GM19238 (cell line): ENCODE measurements at regions not wholly inside any gene's neighbourhood (a gene's known extent, or its start where the extent isn't known, plus 50 kb on each side); places are given as distances from the start of the nearest gene placed in this dataset.
"Not testable (repeated sequence)": the region's sequence is repeated elsewhere in the genome, so short reads cannot be mapped to it uniquely, and the experiment has no call there.

Source experiments
- DNase-seq: peaks from one replicate; pipeline ENCODE4 v3.0.0; 2011; ENCODE audit warnings: low spot score; ENCODE audit not compliant: insufficient read length

DNA sequence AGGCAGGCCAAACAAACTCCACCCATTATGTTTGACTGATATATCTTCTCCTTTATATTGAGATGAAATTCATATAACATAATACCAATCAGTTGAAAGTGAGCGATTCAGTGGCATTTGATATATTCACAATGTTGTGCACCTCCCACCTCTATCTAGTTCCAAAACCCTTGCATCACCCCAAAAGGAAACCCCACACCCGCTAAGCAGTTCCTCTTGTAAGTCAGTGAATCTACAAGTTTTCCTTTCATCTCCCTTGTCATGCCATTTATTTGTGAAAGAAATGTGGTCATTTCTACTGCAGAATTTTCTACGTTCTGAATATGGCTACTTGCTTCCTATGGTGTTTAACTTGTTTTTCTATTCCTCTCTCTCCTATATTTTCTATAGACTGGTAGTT is 99.4 kb upstream of the PTPN3 start:
- no peak for DNase-seq

GRCh38 chr9:109599131-109599530 is 101.0 kb upstream of the PTPN3 start:
- DNase-seq = no peak

GRCh38 chr9:109599711-109600110 is 101.6 kb upstream of the PTPN3 start:
- no peak for DNase-seq

DNA sequence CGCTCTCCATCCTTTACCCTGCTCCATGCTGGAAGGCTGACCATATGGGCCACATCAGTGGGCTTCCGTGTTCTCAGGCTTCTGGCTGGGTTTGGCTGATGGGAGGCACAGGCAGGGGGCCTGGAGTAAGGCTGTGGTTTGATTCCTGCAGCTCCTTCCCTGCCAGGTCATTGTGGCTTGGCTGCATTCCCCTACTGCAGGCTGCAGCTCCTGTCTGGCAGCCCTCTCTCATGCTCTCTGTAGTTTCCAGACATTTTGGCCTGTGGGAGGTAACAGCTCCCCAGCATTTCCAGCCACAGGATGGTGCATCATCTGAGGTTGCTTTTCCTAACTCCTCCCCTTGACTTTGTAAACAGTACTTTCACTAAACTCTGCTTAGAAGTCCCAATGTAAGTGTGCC is 102.0 kb upstream of the PTPN3 start:
- DNase-seq = no peak

DNA sequence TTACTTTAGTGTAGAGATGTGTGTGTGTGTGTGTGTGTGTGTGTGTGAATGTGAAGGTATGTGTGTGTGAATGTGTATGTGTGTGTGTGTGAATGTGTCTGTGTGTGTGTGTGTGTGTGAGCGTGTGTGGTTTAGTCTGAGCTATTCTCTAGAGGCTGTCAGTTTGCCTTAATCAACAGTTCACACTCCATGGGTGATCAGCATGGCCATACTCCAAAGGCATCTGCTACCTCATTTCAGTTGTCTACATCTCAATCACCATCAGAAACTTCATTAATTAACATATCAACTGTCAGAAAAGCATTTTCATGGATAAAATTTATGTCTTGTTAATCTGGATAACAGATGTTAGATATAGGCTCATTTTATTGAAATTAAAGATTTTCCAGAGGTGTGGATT is 103.1 kb upstream of the PTPN3 start:
- no peak for DNase-seq

DNA sequence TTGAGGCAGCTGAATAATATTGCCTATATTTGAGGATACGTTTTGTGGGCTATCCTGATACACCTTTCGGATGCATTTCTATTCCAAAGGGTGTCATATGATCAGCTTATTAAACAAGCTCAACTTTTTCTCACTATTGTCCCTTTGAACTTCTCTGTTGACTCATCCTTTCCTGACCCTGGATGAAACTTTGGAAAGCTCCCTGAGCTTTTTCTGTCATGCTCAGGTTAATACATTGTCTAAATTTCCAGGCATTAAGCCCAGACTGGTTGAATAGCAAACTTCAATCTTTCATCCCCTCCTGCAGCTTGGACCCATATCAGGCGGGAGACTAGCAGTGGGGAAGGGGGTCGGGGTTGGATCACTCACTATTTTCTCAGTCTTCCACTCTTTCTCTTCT is 104.9 kb upstream of the PTPN3 start:
- no peak for DNase-seq

DNA sequence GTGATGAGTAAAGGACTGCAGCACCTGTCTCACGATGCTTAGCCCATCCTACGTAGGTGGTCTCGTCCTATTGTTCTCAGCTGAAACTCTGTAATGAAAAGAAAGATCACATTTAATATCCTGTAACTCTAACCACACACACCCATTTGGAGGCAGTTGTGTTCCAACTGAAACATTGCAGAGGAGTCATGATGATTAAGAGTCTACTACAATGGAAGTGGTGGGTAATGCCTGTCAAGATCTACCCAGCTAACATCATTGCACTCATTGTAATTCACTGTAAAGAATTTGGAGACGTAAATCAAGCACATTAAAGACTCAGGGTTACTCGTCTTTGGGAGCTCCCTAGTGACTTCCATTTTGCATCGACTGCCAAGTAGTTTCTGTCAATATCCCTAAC is 106.0 kb upstream of the PTPN3 start:
- DNase-seq = no peak

DNA sequence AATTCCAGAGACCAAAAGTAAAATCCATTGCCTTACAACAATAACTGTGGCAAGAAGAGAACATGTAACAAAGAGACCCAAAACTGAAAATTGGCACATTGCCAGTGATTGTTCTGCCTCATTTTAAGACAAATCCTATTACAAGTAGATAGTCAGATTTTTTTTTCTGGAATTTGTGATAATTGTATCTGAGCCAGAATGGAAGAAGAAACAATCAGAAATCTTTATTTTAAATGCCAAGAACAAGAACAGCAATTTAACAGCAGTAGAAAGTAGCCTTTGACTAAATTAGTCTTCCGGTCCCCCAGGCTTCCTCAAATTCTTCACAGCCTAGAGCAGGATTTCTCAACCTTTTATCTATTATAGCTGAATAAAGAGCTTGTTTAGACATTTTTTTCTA is 106.7 kb upstream of the PTPN3 start:
- no peak for DNase-seq

GRCh38 chr9:109609060-109609459 is 111.0 kb upstream of the PTPN3 start:
- DNase-seq = no peak

GRCh38 chr9:109616571-109617120 is 118.5 kb upstream of the PTPN3 start:
- DNase-seq = no peak

DNA sequence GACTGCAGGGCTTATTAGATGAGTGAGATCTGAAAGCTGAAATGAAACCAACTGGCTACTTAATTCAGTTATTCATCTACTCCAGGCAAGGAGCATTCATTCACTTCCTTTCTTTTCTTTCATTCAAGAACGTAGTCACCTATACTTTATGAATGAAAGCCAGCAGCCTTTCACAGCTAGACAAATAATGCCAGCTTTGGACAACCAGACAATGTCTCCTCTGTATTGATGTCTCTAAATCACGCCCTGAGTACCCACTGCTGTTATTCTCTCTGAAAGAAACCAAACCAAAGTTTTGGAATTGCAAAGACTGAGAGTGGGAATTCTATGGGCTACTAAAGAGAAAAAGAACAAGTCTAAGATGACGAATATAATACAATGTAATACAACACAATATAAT is 121.2 kb upstream of the PTPN3 start:
- DNase-seq = no peak

DNA sequence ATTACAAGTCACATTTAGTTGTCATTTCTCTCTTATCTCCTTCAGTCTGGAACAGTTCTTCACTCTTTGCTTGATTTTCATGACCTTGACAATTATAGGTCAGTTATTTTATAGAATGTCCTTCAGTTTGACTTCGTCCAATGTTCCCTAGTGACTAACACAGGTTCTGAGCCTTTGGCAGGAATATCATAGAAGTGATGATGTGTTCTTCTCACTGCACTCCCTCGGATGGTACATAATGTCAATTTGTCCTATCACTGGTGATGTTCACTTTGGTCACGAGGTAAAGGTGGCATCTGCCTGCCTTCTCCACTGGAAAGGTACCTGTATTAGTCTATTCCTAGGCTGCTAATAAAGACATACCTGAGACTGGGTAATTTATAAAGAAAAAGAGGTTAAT is 126.0 kb upstream of the PTPN3 start:
- DNase-seq = no peak

GRCh38 chr9:109624896-109625295 is 126.8 kb upstream of the PTPN3 start:
- DNase-seq = no peak

DNA sequence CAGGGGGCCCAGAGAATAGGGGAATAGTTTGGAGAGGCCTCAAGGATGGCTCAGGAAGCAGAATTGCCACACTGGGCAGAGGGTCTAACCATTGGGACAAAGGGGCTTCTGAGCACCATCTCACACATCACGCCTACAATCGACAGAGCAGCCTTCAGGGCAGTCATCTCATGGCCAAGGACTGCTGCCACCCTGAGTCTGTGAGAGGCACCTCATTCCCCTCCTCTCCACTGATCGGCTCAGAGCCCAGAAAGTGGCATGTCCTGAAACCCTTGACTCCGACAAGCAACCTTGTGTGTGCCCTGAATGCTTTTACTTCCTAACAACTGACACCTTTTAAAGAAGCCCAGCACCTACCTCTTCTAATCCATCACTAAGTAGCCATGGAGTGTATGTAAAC is 128.9 kb upstream of the PTPN3 start:
- DNase-seq = no peak

- no peak for DNase-seq
Measured at GRCh38 chr9:109629615-109630014, 131.5 kb upstream of the PTPN3 start.

DNA sequence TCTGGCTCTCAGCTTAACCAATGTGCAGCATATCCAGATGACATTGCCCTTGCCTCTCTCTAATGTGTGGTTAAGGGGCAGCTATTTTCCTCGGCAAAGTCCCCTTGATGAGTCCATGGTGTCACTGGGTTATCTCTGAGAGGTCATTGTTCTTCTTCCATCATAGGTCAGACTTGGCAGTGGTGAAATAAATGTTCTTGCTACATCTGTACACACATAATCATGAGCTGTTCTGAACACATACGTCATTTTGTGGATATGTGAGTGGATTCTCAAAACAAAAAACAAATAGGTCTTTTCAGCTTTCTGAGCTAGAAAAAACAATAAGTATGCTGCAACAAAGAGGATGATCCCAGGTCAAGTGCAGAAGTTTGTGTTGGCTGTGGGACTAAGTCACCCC is 134.7 kb upstream of the PTPN3 start:
- DNase-seq = no peak

DNA sequence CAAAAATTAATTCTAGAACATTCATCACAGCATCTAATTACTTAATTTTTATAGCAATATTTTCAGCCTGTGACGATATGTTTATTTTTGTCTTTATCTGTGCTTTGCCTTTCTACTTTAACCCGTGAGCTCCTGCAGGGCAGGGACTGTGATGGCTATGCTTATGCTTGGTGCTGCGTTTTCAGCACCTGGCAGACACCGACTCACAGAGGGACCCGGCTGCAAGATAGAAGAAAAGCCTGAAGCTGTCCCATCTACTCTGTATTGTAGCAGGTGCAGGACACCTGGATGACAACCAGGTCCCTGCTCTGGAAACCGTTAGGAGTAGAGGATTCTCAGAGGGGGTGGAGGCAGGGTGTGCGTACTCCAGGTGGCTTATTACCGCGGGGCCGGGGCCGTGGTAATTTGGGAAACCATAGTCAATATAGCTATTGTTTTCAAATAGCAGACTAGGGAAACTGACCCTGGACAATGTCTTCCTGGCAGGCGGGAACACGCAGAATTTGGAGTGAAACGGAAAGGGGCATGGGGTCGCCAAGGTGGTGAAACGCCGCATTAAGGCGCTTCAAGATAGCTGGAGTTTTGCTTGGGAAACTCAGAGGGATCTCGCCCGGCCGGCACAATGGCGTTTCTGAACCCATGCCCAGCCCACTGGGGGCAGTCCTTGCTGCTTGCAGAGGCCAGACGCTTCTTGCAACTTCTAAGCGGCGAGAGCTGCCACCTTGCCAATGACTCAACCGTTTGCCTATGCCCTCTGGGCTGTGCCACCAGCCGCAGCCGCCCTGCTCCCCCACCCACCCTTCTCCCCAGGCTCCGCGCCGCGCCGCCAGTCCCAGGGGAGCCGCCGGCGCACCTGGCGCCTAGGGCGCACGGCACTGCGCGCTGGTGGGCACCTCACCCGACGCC is 140.1 kb upstream of the PALM2AKAP2 start:
- no peak for DNase-seq

DNA sequence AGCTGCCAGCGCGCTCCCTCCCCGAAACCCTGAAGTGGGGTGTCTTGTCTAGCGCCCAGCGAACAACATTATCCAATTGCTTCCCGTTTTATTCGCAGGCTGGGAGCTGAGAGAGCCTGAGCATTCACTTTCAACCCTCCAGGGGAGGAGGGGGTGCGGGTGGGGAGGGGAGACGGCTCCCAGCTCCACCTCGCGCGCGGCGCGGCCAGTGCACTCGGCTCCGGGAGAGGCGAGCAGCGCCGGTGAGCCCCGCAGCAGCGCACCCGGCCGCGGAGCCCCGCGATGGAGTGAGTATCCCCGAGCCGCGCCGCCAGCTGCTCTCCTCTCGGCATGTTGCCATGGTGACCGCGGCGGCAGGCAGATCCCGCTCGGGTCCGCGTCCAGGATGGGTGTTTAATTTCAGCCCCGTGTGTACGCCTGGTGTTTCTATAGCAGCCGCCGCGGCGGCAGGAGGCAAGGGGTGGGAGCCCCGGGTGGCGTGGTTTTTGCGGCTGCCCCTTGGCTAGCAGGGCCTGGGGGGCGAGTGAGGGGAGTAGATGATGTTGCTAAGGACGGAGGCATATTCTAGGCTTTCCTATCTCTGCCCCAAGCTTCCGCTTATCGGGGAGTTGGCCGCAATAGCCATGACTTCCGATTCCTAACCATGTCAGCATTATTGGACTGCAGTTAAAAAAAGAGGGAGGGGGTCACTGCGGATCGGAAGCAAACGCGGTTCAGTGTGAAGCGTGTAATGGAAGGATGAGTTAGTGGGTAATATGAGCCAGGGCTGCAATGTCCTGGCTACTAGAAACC is 139.2 kb upstream of the PALM2AKAP2 start:
- no peak for DNase-seq

DNA sequence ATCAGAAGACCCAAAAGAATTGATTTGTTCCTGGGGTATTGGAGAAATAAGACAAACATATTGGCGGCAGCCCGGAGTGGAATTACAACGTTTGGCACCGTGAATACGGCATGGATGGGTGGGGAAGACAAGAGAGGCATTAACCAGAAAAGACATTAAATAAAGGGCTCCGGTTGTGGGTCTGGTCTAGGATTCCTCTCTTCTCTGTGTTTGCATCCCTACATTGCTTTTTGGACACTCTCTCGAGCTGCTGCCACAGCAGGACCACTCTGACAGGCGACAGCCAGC is 138.7 kb upstream of the PALM2AKAP2 start:
- no peak for DNase-seq

- no peak for DNase-seq
Measured at GRCh38 chr9:109652112-109652511, 127.9 kb upstream of the PALM2AKAP2 start.

GRCh38 chr9:109652971-109653370 is 127.0 kb upstream of the PALM2AKAP2 start:
- no peak for DNase-seq

GRCh38 chr9:109653470-109653869 is 126.5 kb upstream of the PALM2AKAP2 start:
- DNase-seq = no peak

DNA sequence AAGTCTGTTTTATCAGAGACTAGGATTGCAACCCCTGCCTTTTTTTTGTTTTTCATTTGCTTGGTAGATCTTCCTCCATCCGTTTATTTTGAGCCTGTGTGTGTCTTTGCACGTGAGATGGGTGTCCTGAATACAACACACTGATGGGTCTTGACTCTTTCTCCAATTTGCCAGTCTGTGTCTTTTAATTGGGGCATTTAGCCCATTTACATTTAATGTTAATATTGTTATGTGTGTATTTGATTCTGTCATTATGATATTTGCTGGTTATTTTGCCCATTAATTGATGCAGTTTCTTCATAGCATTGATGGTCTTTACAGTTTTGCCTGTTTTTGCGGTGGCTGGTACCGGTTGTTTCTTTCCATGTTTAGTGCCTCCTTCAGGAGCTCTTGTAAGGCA is 116.0 kb upstream of the PALM2AKAP2 start:
- DNase-seq = not testable (repeated sequence)
